H1 (cell line): ENCODE measurements at regions not wholly inside any gene's neighbourhood (a gene's known extent, or its start where the extent isn't known, plus 50 kb on each side); places are given as distances from the start of the nearest gene placed in this dataset.

ENCODE experiments used
- CTCF ChIA-PET: fragments of 300-600 bp; sonication (Branson Sonifier 250); formaldehyde crosslinking; loops from one replicate; lab custom pipeline; 2021; ENCODE audit not compliant: partially characterized antibody; lab: Charles Lee
- POLR2A ChIA-PET: fragments of 300-600 bp; sonication (Branson Sonifier 250); formaldehyde crosslinking; loops from one replicate; lab custom pipeline; 2021; ENCODE audit warnings: inconsistent platforms; ENCODE audit not compliant: partially characterized antibody; lab: Charles Lee
- DNase-seq, 2 experiments: peaks; one replicate each; pipeline versions ENCODE4 v3.0.0 to v3.0.0-alpha.2; 2010 to 2022; ENCODE audit warnings: low spot score in 2 of 2, low read depth in 1 of 2, mixed read lengths in 1 of 2
- FAIRE-seq: peaks from 2 replicates; lab custom pipeline; 2011; peaks lifted over from hg19 to GRCh38; lab: Jason Lieb, UNC
- H2AFZ ChIP-seq: 2 replicates; pipeline ENCODE4 v1.8.1; 2012; ENCODE audit warnings: low read length, inconsistent platforms
- H2AK5ac ChIP-seq: 2 replicates; pipeline ENCODE4 v1.6.1; 2013; ENCODE audit warnings: low read depth, low read length
- H2BK120ac ChIP-seq: replicated peaks from 2 replicates; pipeline ENCODE3; 2013; ENCODE audit warnings: low read depth, low read length, inconsistent platforms
- H2BK12ac ChIP-seq: 2 replicates; pipeline ENCODE4 v1.6.1; 2013; ENCODE audit warnings: low read depth, low read length
- H2BK15ac ChIP-seq: 2 replicates; pipeline ENCODE4 v1.6.1; 2013; ENCODE audit warnings: low read length
- H2BK20ac ChIP-seq: 2 replicates; pipeline ENCODE4 v1.6.1; 2013; ENCODE audit warnings: low read length
- H2BK5ac ChIP-seq: 2 replicates; pipeline ENCODE4 v1.6.1; 2013; ENCODE audit warnings: low read depth, low read length
- H3K14ac ChIP-seq: 2 replicates; pipeline ENCODE4 v1.6.1; 2013; ENCODE audit warnings: inconsistent platforms; ENCODE audit not compliant: insufficient read length
- H3K18ac ChIP-seq: 2 replicates; pipeline ENCODE4 v1.6.1; 2013; ENCODE audit warnings: low read length; ENCODE audit errors: extremely low read depth
- H3K23ac ChIP-seq: 2 replicates; pipeline ENCODE4 v1.6.1; 2013; ENCODE audit warnings: inconsistent platforms; ENCODE audit not compliant: insufficient read length
- H3K23me2 ChIP-seq: 2 replicates; pipeline ENCODE4 v1.6.1; 2013; ENCODE audit warnings: low read depth, low read length
- H3K27ac ChIP-seq: 2 replicates; pipeline ENCODE4 v1.6.1; 2011; ENCODE audit warnings: low read depth, low read length, inconsistent platforms
- H3K27me3 ChIP-seq, 4 experiments: replicated peaks in 1 of 4; 1 replicate in 1 of 4; 2 replicates in 3 of 4; pipeline versions ENCODE4 v1.6.1 to v1.8.1; 2011 to 2013; ENCODE audit warnings: low read length in 3 of 4, mild to moderate bottlenecking in 3 of 4, inconsistent platforms in 2 of 4, mixed read lengths in 2 of 4, moderate library complexity in 1 of 4; ENCODE audit not compliant: control insufficient read depth in 3 of 4, insufficient read depth in 3 of 4; ENCODE audit errors: extremely low read depth in 1 of 4
- H3K36me3 ChIP-seq, 4 experiments: 2 replicates each; pipeline versions ENCODE4 v1.6.1 to v1.8.1; 2011 to 2013; ENCODE audit warnings: mild to moderate bottlenecking in 4 of 4, low read length in 3 of 4, moderate library complexity in 2 of 4, control low read depth in 1 of 4, inconsistent platforms in 1 of 4; ENCODE audit not compliant: insufficient read depth in 4 of 4, control insufficient read depth in 2 of 4
- H3K4ac ChIP-seq: replicated peaks from 2 replicates; pipeline ENCODE3; 2013; ENCODE audit warnings: low read length, low read depth, mixed read lengths, inconsistent platforms; ENCODE audit not compliant: insufficient read length
- H3K4me1 ChIP-seq, 4 experiments: replicated peaks in 1 of 4; 1 replicate in 1 of 4; 2 replicates in 3 of 4; pipeline versions ENCODE4 v1.6.1 to v1.8.1; 2011 to 2013; ENCODE audit warnings: low read length in 3 of 4, inconsistent platforms in 2 of 4, mixed read lengths in 1 of 4; ENCODE audit not compliant: insufficient read depth in 4 of 4, control insufficient read depth in 3 of 4
- H3K4me2 ChIP-seq, 2 experiments: 2 replicates each; pipeline versions ENCODE4 v1.6.1 to v1.8.1; 2011 to 2013; ENCODE audit warnings: low read depth in 2 of 2, low read length in 2 of 2, control low read depth in 1 of 2, inconsistent platforms in 1 of 2, mild to moderate bottlenecking in 1 of 2; ENCODE audit not compliant: insufficient read depth in 1 of 2
- H3K4me3 ChIP-seq, 4 experiments: fragments of 200-600, 300-600 bp in 1 of 4; sonication (generic), shearing (Covaris generic), sonication (Bioruptor Twin) in 1 of 4; 2 replicates each; pipeline versions ENCODE4 v1.5.1 to v1.8.1; 2011 to 2016; ENCODE audit warnings: low read length in 4 of 4, low read depth in 3 of 4, control low read depth in 2 of 4, inconsistent platforms in 2 of 4, mild to moderate bottlenecking in 2 of 4, mixed read lengths in 1 of 4, moderate library complexity in 1 of 4; ENCODE audit not compliant: insufficient read depth in 2 of 4; ENCODE audit errors: extremely low read depth in 1 of 4
- H3K56ac ChIP-seq: replicated peaks from 2 replicates; pipeline ENCODE3; 2013; ENCODE audit warnings: low read depth, mild to moderate bottlenecking, mixed read lengths, low read length, inconsistent platforms; ENCODE audit not compliant: insufficient read length
- H3K79me1 ChIP-seq: 2 replicates; pipeline ENCODE4 v1.6.1; 2013; ENCODE audit warnings: low read depth, low read length, control low read depth
- H3K79me2 ChIP-seq, 2 experiments: 2 replicates each; pipeline versions ENCODE4 v1.6.1 to v1.8.1; 2012 to 2013; ENCODE audit warnings: low read length in 2 of 2, mild to moderate bottlenecking in 2 of 2, inconsistent platforms in 1 of 2; ENCODE audit not compliant: insufficient read depth in 2 of 2, control insufficient read depth in 1 of 2
- H3K9ac ChIP-seq, 4 experiments: replicated peaks in 1 of 4; 1 replicate in 1 of 4; 2 replicates in 3 of 4; pipeline versions ENCODE4 v1.6.1 to v1.8.1; 2011 to 2013; ENCODE audit warnings: low read depth in 3 of 4, low read length in 3 of 4, control low read depth in 2 of 4, mild to moderate bottlenecking in 2 of 4, moderate library complexity in 2 of 4, inconsistent platforms in 1 of 4; ENCODE audit errors: extremely low read depth in 1 of 4
- H3K9me3 ChIP-seq, 2 experiments: 2 replicates each; pipeline versions ENCODE4 v1.6.1 to v1.8.1; 2012 to 2013; ENCODE audit warnings: mild to moderate bottlenecking in 2 of 2, moderate library complexity in 2 of 2, control low read depth in 1 of 2, inconsistent platforms in 1 of 2, low read depth in 1 of 2, low read length in 1 of 2, mixed read lengths in 1 of 2; ENCODE audit not compliant: insufficient read depth in 2 of 2
- H4K20me1 ChIP-seq, 2 experiments: replicated peaks in 1 of 2; 2 replicates each; pipeline versions ENCODE3 to v1.8.1; 2011 to 2013; ENCODE audit warnings: inconsistent platforms in 2 of 2, low read length in 2 of 2, mild to moderate bottlenecking in 1 of 2; ENCODE audit not compliant: insufficient read depth in 2 of 2, control insufficient read depth in 1 of 2
- H4K5ac ChIP-seq: 2 replicates; pipeline ENCODE4 v1.6.1; 2013; ENCODE audit warnings: low read length, low read depth, mixed read lengths, inconsistent platforms; ENCODE audit not compliant: insufficient read length
- H4K8ac ChIP-seq: 2 replicates; pipeline ENCODE4 v1.8.0; 2013; ENCODE audit warnings: mild to moderate bottlenecking, moderate library complexity, low read length, inconsistent platforms; ENCODE audit not compliant: insufficient read depth; ENCODE audit errors: extremely low read depth
- H4K91ac ChIP-seq: replicated peaks from 2 replicates; pipeline ENCODE3; 2013; ENCODE audit warnings: low read length, mixed read lengths, inconsistent platforms; ENCODE audit not compliant: insufficient read length
- ASH2L ChIP-seq: fragments of 200-600, 300-600 bp; sonication (generic); IDR thresholded peaks from one replicate; pipeline ENCODE4 v1.7.1; 2017; ENCODE audit warnings: low read length
- BACH1 ChIP-seq: IDR thresholded peaks from 2 replicates; pipeline ENCODE4 v1.6.1; 2012; ENCODE audit warnings: low read length, improper control_type of control experiment
- CBX5 ChIP-seq: fragments of 300-800, 300-1000 bp; sonication (generic); IDR thresholded peaks from 2 replicates; pipeline ENCODE4 v1.7.1; 2016; ENCODE audit warnings: antibody characterized with exemption, low read length, low read depth
- CEBPB ChIP-seq: IDR thresholded peaks from 2 replicates; pipeline ENCODE4 v1.6.1; 2012; ENCODE audit warnings: low read depth, low read length
- CTBP2 ChIP-seq: IDR thresholded peaks from 2 replicates; pipeline ENCODE4 v1.7.0; 2011; ENCODE audit warnings: borderline replicate concordance, mild to moderate bottlenecking, moderate library complexity, mixed read lengths, low read length; ENCODE audit not compliant: insufficient read depth, insufficient read length
- JUND ChIP-seq: IDR thresholded peaks from 2 replicates; pipeline ENCODE4 v1.6.1; 2011; ENCODE audit warnings: mild to moderate bottlenecking, improper control_type of control experiment, low read length
- MAX ChIP-seq: IDR thresholded peaks from 2 replicates; pipeline ENCODE4 v1.6.1; 2012; ENCODE audit warnings: inconsistent platforms
- NANOG ChIP-seq: IDR thresholded peaks from 2 replicates; pipeline ENCODE4 v1.6.1; 2011; ENCODE audit warnings: low read length, low read depth, mild to moderate bottlenecking, inconsistent platforms; ENCODE audit not compliant: insufficient read depth, poor library complexity, severe bottlenecking
- SAP30 ChIP-seq: fragments of 300-600 bp; sonication (generic); IDR thresholded peaks from 2 replicates; pipeline ENCODE4 v1.7.1; 2012; ENCODE audit warnings: low read length, moderate library complexity, mild to moderate bottlenecking, inconsistent platforms; ENCODE audit not compliant: insufficient read depth, insufficient replicate concordance
- SIX5 ChIP-seq: IDR thresholded peaks from 2 replicates; pipeline ENCODE4 v1.6.1; 2011; ENCODE audit warnings: mild to moderate bottlenecking, low read depth, low read length
- SRF ChIP-seq: IDR thresholded peaks from 2 replicates; pipeline ENCODE4 v1.6.1; 2011; ENCODE audit warnings: mild to moderate bottlenecking, low read depth, low read length, moderate library complexity
- TCF12 ChIP-seq: IDR thresholded peaks from 2 replicates; pipeline ENCODE4 v1.6.1; 2011; ENCODE audit warnings: low read depth, mild to moderate bottlenecking, low read length
- WGBS, 2 experiments: shearing (Covaris generic) in 1 of 2; methylation state at CpG; one replicate each; pipeline versions ENCODE4 v1.1.6 to v1.1.7; 2013 to 2015; ENCODE audit warnings: low lambda C conversion rate in 2 of 2, mixed read lengths in 2 of 2, inconsistent platforms in 1 of 2, low coverage in 1 of 2, missing lambda C conversion rate in 1 of 2; ENCODE audit not compliant: insufficient replicate concordance in 2 of 2, insufficient coverage in 1 of 2, insufficient read length in 1 of 2; ENCODE audit errors: extremely low coverage in 1 of 2, missing lambda C conversion rate in 1 of 2; 5-methylcytosine and 5-hydroxymethylcytosine counted together

DNA sequence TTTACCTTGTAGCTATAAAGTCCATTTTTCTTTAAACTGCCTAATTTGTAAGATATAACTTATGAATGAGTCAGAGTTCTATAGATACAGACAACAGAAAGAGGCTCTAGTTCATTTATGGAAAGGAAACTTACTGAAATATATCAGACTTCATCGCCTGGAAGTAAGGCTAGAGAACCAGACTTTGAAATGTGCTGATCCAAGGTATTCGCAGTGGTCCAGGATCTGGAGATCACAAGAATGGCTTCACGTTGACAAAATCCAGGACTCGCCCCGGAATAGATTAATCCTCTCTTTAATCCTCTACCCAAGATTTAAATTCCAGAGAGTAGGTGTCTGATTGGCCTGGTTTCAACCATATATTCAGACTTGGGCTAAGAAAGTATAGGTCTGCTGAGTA, 69.1 kb upstream of the LOC128125822 start:
- Histone ChIP-seq H2BK5ac (no peak overlapping the region), H2BK120ac (no peak overlapping the region), H3K27me3 (no peaks in the 10 kb centered on the region), H3K9me3 (no peaks in the 10 kb centered on the region), H2BK12ac (no peak overlapping the region), H3K79me2 (no peaks in the 10 kb centered on the region), H4K8ac (no peak overlapping the region), H2BK15ac (no peak overlapping the region), H4K5ac (no peak overlapping the region), H3K14ac (no peak overlapping the region), H3K18ac (no peak overlapping the region), H3K27ac (no peak overlapping the region), H2AK5ac (no peak overlapping the region), H3K9ac (no peak overlapping the region), H3K4me1 (no peaks in the 10 kb centered on the region), H4K91ac (no peak overlapping the region), H3K4ac (no peak overlapping the region), H2BK20ac (no peak overlapping the region), H3K79me1 (no peaks in the 10 kb centered on the region), H3K23ac (no peak overlapping the region), H3K4me3 (no peak overlapping the region), H3K4me2 (no peak overlapping the region), H3K23me2 (no peaks in the 10 kb centered on the region), H4K20me1 (no peaks in the 10 kb centered on the region), H3K36me3 (no peaks in the 10 kb centered on the region), H2AFZ (no peak overlapping the region), H3K56ac (no peak overlapping the region)
- DNase-seq = no peak
- no peak for TF ChIP-seq JUND
- no peak for TF ChIP-seq SRF
- no peak for TF ChIP-seq ASH2L
- TF ChIP-seq CBX5 = no peak
- TF ChIP-seq SAP30 = no peak
- TF ChIP-seq NANOG = no peak
- no peak for TF ChIP-seq SIX5
- no peak for TF ChIP-seq BACH1
- TF ChIP-seq TCF12 = no peak
- TF ChIP-seq CEBPB = no peak
- no peak for TF ChIP-seq MAX
- TF ChIP-seq CTBP2 = no peak
- FAIRE-seq = no peak
- ChIA-PET CTCF (no interaction called here), POLR2A (no interaction called here)
- 92% methylated on average over 5 of the region's 5 CpGs; no CpG with 5 or more reads in 1 of the 2 experiments for WGBS, 2 experiments
